HFF-Myc (cell line): ENCODE measurements at regions not wholly inside any gene's neighbourhood (a gene's known extent, or its start where the extent isn't known, plus 50 kb on each side); places are given as distances from the start of the nearest gene placed in this dataset.

ENCODE experiments used
- DNase-seq: peaks from one replicate; pipeline ENCODE4 v3.0.0-alpha.2; 2011; ENCODE audit warnings: low read depth; ENCODE audit errors: extremely low read depth
- H3K4me3 ChIP-seq: replicated peaks from 2 replicates; pipeline ENCODE4 v1.5.1; 2011; ENCODE audit warnings: low read depth, mild to moderate bottlenecking, control low read depth, low read length
- TF ChIP-seq, protein P1 (sequence below): IDR thresholded peaks from 2 replicates; pipeline ENCODE4 v1.5.1; 2012; ENCODE audit warnings: mild to moderate bottlenecking, low read depth, low read length, control low read depth; ENCODE audit errors: missing control alignments

DNA sequence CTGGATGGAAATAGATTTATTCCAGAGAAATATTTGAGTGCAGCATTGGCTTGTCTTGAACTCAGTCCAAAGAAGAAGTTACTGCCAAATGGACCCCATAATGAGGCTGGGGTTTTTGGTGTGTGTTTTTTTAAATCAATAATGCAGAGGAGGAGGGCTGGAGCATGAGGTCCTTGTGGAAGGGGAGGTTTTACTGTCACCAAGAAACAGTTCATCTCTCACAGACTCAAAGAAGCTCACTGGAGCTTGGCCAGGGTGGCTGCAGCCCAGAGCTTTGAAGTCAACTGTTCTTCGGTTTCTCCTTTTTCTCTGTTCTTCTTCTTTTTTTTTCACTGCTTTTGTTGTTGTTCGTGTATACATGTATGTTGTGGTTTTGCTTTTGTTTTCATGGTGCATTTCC lies 377.7 kb downstream of the FBXW7 start:
- TF ChIP-seq, protein P1, sequence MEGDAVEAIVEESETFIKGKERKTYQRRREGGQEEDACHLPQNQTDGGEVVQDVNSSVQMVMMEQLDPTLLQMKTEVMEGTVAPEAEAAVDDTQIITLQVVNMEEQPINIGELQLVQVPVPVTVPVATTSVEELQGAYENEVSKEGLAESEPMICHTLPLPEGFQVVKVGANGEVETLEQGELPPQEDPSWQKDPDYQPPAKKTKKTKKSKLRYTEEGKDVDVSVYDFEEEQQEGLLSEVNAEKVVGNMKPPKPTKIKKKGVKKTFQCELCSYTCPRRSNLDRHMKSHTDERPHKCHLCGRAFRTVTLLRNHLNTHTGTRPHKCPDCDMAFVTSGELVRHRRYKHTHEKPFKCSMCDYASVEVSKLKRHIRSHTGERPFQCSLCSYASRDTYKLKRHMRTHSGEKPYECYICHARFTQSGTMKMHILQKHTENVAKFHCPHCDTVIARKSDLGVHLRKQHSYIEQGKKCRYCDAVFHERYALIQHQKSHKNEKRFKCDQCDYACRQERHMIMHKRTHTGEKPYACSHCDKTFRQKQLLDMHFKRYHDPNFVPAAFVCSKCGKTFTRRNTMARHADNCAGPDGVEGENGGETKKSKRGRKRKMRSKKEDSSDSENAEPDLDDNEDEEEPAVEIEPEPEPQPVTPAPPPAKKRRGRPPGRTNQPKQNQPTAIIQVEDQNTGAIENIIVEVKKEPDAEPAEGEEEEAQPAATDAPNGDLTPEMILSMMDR = no peak
- no peak overlapping the region for H3K4me3 ChIP-seq
- DNase-seq = no peak

DNA sequence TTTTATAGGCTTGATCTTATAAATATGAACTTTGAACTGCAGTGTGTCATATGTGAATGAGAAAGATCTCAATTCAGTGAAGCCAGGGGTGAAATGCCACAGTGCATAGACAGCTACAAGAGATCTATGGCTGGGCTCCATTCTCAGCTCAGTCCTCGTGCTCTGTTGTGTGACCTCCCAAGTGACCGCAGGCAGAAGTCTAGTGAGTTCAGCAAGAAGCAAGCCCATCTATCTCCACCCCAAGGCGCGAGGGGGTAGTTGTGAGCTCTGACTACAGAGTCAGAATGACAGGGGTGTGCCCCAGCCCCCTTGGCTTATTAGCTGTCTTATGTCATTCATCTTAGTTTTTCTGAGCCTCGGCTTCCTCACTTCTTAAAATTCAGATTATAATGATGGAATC lies 378.3 kb downstream of the FBXW7 start:
- H3K4me3 ChIP-seq = no peak overlapping the region
- TF ChIP-seq, protein P1 = no peak
- DNase-seq = no peak

DNA sequence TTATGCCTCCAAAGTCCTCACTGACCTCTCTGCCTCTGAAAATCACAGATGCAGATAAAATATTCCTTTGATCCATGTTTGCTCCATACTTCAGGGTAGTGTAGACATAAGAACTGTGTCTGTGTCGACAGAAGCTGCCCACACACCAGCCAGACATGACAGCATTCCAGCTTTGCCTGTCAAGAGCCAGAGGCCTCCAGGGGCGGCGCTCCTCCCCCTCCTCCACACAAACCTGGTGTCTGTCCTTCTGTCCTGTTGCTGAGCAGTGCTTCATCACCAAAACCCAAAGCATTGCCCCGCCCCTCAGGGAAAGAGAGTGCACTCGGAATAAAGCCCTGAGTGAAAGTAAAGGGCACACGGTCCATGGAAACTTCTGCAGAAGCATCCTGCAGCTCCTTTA lies 379.4 kb downstream of the FBXW7 start:
- no peak overlapping the region for H3K4me3 ChIP-seq
- DNase-seq = no peak
- TF ChIP-seq, protein P1 = no peak

DNA sequence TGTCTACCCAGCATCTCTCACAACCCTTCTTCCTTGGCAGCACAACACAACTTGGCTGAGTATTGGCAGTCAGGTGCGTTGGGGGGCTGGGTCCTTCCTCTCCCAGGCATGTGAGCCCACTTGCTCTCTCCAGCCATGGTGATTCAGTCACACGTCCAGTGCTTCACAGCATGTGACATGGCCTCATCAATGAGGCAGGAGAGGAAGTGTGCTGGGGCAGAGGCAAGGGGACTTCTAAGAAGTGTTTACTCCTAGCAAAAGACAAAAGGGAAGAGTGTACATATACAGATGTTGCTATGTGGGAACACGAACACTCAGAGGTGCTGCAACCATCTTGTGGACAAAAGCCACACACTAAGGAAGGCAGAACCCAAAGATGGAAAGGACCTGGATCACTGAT lies 380.8 kb downstream of the FBXW7 start:
- no peak for DNase-seq
- H3K4me3 ChIP-seq = no peak overlapping the region
- TF ChIP-seq, protein P1 = no peak

DNA sequence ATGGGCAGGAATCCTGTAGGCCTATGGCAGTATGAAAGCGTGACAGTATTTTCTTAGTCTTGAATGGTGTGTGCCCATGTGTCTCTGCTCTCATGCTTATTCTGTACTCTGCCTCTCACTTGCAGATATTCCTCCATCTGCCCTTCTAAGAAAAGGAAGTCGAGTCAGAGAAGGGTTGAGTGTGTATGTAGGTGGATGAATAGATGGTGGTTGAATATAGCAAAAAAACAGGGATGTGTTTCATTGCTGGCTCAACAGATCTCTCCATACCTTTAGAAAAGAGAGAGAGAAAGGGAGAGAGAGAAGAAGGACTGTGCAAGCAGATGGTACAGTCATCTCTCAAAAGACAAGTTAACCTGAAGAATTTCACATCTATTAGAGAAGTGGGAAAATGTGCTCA lies 381.5 kb downstream of the FBXW7 start:
- no peak for DNase-seq
- H3K4me3 ChIP-seq = no peak overlapping the region
- TF ChIP-seq, protein P1 = no peak

DNA sequence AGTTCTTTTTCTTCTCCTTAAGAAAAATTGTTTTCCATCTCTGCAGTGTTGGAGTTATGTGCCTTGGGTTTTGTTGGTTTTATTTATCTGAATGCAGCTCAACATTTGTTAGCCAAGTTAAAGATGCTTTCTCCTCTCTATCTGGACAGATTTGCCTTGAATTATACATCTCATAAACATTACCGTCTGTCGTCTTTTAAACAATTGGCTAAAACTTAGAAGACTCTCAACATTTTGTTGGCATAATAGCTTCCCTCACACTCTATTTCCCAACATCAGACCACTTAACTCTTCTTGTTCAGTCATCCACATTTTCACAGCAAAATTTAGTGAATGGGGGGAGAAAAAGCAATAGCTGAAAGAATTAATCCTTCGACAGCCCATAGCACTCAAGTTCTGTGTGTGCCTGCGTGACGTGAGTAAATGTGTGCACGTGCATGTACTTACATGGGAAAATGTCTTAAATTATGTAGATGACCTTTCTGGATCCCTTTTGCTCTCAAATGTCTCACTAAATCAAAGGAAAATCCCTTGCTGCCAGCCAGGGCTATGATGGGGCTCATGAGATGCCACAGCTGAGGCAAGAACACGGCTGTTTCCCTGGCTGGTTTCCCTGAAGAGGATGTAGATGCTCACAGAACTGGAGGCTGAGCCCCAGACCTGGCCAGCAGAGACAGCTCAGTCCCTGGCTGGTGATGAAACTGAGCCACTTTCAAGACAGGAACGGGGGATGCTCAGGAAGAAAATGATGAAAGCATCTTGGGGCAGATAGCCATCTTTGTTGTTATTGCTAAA lies 382.2 kb downstream of the FBXW7 start:
- no peak for DNase-seq
- TF ChIP-seq, protein P1 = no peak
- H3K4me3 ChIP-seq = no peak overlapping the region

DNA sequence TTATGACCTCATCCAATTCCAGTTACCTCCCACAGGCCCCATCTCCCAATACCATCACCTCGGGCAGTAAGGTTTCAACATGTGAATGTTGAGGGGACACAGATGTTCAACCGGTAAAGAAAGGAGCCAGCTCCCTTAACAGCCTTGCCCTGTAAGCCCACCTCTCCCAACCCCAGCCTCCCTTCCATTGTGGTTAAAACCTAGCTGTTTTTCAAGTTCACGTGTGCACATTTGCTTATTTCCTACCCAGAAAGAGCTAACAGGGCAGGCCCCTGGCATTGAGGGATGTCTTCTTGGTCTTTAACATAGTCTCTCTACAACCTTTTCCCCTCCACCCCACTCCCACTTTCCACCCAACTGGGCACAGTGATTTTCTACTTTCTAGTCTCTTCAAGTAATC lies 385.7 kb downstream of the FBXW7 start:
- TF ChIP-seq, protein P1 = no peak
- no peak for DNase-seq
- no peak overlapping the region for H3K4me3 ChIP-seq
